T-cell (primary cell): ENCODE measurements at regions not wholly inside any gene's neighbourhood (a gene's known extent, or its start where the extent isn't known, plus 50 kb on each side); places are given as distances from the start of the nearest gene placed in this dataset.

Experiments used
- ATAC-seq, 4 experiments: fragments of 200-7000 bp in 3 of 4; fragments of 150-1000 bp in 1 of 4; cut with Tn5 transposase; replicated peaks in 1 of 4; 1 replicate in 3 of 4; 2 replicates in 1 of 4; pipeline ENCODE4 v1.10.0; 2021; ENCODE audit warnings: moderate library complexity in 3 of 4, mild to moderate bottlenecking in 2 of 4, moderate number of reproducible peaks in 1 of 4
- CTCF ChIA-PET, 2 donors: fragments of 300-600 bp; sonication (Branson Sonifier 250); formaldehyde crosslinking; loops; one replicate each; lab custom pipeline; 2022; ENCODE audit warnings: antibody characterized with exemption in 2 of 2; lab: Charles Lee
- POLR2A ChIA-PET, 2 donors: fragments of 300-600 bp; sonication (Branson Sonifier 250); formaldehyde crosslinking; loops; one replicate each; lab custom pipeline; 2022; ENCODE audit warnings: antibody characterized with exemption in 2 of 2; lab: Charles Lee
- DNase-seq, 35 experiments: peaks; one replicate each; pipeline versions ENCODE4 v3.0.0 to v3.0.0-alpha.2; 2013 to 2023
- H3K27ac ChIP-seq: one replicate; pipeline ENCODE4 v1.5.1; 2013; ENCODE audit warnings: low read length
- H3K27me3 ChIP-seq, 2 experiments: replicated peaks in 1 of 2; 1 replicate in 1 of 2; 2 replicates in 1 of 2; pipeline versions ENCODE4 v1.6.1 to v1.7.0; 2013; ENCODE audit warnings: low read length in 1 of 2, mixed read lengths in 1 of 2; ENCODE audit not compliant: control insufficient read depth in 2 of 2, insufficient read depth in 2 of 2; ENCODE audit errors: extremely low read depth in 1 of 2
- H3K36me3 ChIP-seq, 2 donors: 1 replicate in 1 of 2; 2 replicates in 1 of 2; pipeline versions ENCODE4 v1.6.1 to v1.7.0; 2013; ENCODE audit warnings: low read length in 1 of 2; ENCODE audit not compliant: control insufficient read depth in 2 of 2, insufficient read depth in 1 of 2; ENCODE audit errors: extremely low read depth in 1 of 2
- H3K4me1 ChIP-seq, 2 experiments: 1 replicate in 1 of 2; 2 replicates in 1 of 2; pipeline versions ENCODE4 v1.6.1 to v1.7.0; 2013; ENCODE audit warnings: low read length in 2 of 2, mixed read lengths in 1 of 2; ENCODE audit not compliant: insufficient read depth in 2 of 2, control insufficient read depth in 1 of 2; ENCODE audit errors: extremely low read depth in 1 of 2
- H3K4me3 ChIP-seq, 2 donors: 1 replicate in 1 of 2; 2 replicates in 1 of 2; pipeline versions ENCODE4 v1.5.1 to v1.7.0; 2013; ENCODE audit warnings: mild to moderate bottlenecking in 2 of 2, low read length in 1 of 2, moderate library complexity in 1 of 2; ENCODE audit not compliant: control insufficient read depth in 1 of 2; ENCODE audit errors: extremely low read depth in 1 of 2
- H3K9me3 ChIP-seq: 2 replicates; pipeline ENCODE4 v1.7.0; 2013
- H3K27ac Mint-ChIP-seq, 2 donors: one replicate each; pipeline ENCODE4 v1.8.0; 2020 to 2021; ENCODE audit warnings: mild to moderate bottlenecking in 2 of 2, mixed read lengths in 2 of 2
- H3K27me3 Mint-ChIP-seq, 2 donors: one replicate each; pipeline ENCODE4 v1.8.0; 2021 to 2022; ENCODE audit warnings: mixed read lengths in 2 of 2
- H3K36me3 Mint-ChIP-seq: one replicate; pipeline ENCODE4 v1.8.0; 2021; ENCODE audit warnings: mixed read lengths
- H3K4me1 Mint-ChIP-seq, 3 donors: one replicate each; pipeline ENCODE4 v1.8.0; 2020 to 2022; ENCODE audit warnings: mixed read lengths in 3 of 3, mild to moderate bottlenecking in 1 of 3
- H3K4me3 Mint-ChIP-seq, 3 donors: one replicate each; pipeline ENCODE4 v1.8.0; 2020 to 2022; ENCODE audit warnings: mild to moderate bottlenecking in 3 of 3, mixed read lengths in 3 of 3, moderate library complexity in 3 of 3
- H3K9me3 Mint-ChIP-seq, 3 donors: one replicate each; pipeline ENCODE4 v1.8.0; 2020 to 2022; ENCODE audit warnings: mixed read lengths in 3 of 3
- WGBS: methylation state at CpG from one replicate; pipeline ENCODE4 v1.1.5; 2013; ENCODE audit warnings: missing lambda C conversion rate; ENCODE audit not compliant: insufficient coverage; 5-methylcytosine and 5-hydroxymethylcytosine counted together

DNA sequence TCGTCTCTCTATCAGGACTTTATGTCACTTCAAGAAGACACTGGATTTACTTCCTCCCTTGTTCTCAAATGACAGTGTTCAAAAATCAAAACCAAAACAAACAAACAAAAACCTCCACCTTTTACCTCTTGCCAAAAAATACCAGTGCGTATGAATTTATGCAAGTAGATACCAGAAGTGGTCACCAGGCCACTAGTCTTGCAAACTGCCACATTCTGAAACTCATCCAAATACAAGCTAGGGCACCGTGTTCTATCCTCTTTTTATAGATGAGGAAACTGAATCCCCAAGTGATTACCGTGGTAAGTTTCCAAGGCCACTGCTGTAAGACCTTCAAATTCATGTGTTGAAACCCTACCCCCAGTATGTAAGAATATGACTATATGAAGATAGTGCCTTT lies 343.9 kb upstream of the KITLG start:
- Mint-ChIP-seq H3K4me3 (no peak overlapping the region), H3K9me3 (no peaks in the 10 kb centered on the region), H3K36me3 (no peaks in the 10 kb centered on the region), H3K27ac (no peak overlapping the region), H3K27me3 (no peaks in the 10 kb centered on the region), H3K4me1 (no peaks in the 10 kb centered on the region)
- POLR2A ChIA-PET, result no interaction called here
- Histone ChIP-seq H3K4me1 (no peaks in the 10 kb centered on the region), H3K9me3 (no peaks in the 10 kb centered on the region), H3K4me3 (no peak overlapping the region), H3K27ac (no peak overlapping the region), H3K27me3 (no peaks in the 10 kb centered on the region), H3K36me3 (no peaks in the 10 kb centered on the region)
- no peak for ATAC-seq
- WGBS, result 81% methylated on average over 2 of the region's 4 CpGs
- DNase-seq, result no peak
- CTCF ChIA-PET, result no interaction called here

DNA sequence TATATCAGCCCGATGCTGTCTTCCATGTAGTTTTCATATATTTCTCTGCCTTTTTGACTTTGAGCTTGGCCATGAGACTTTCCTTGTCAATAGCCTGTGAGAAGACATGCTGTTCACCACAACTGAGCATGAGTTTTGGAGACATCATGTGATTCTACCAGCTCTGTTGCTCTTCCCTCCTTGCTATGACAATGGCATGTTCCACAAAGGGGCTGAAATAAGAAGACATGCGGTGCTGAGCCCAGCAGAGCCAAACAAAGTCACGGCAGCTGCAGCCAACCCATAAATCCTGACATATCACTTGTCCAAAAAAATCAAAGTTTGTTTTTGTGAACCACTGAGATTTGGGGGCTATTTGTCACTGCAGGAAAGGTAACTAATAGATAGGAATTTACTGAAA lies 343.4 kb upstream of the KITLG start:
- no peak overlapping the region for H3K27ac Mint-ChIP-seq
- Histone ChIP-seq H3K4me1 (no peaks in the 10 kb centered on the region), H3K27ac (no peak overlapping the region), H3K4me3 (no peak overlapping the region), H3K27me3 (no peaks in the 10 kb centered on the region), H3K36me3 (no peaks in the 10 kb centered on the region), H3K9me3 (no peaks in the 10 kb centered on the region)
- no peaks in the 10 kb centered on the region for H3K36me3 Mint-ChIP-seq
- H3K4me1 Mint-ChIP-seq, result no peaks in the 10 kb centered on the region
- DNase-seq (no peak), ATAC-seq (no peak)
- CTCF ChIA-PET, result no interaction called here
- H3K4me3 Mint-ChIP-seq, result no peak overlapping the region
- no peaks in the 10 kb centered on the region for H3K27me3 Mint-ChIP-seq
- WGBS, result 86% methylated on average over 1 of the region's 3 CpGs
- POLR2A ChIA-PET, result no interaction called here
- H3K9me3 Mint-ChIP-seq, result no peaks in the 10 kb centered on the region

GRCh38 chr12:88922816-88923215 lies 342.5 kb upstream of the KITLG start:
- no peak overlapping the region for H3K27ac Mint-ChIP-seq
- ChIA-PET POLR2A (no interaction called here), CTCF (no interaction called here)
- H3K27ac ChIP-seq, result no peak overlapping the region
- no peaks in the 10 kb centered on the region for H3K27me3 ChIP-seq
- no peak for DNase-seq
- H3K4me1 Mint-ChIP-seq, result no peaks in the 10 kb centered on the region
- no peaks in the 10 kb centered on the region for H3K4me1 ChIP-seq
- H3K9me3 Mint-ChIP-seq, result no peaks in the 10 kb centered on the region
- H3K36me3 ChIP-seq, result no peaks in the 10 kb centered on the region
- WGBS, result no CpG with 5 or more reads among the region's 1 CpG
- H3K4me3 Mint-ChIP-seq, result no peak overlapping the region
- H3K4me3 ChIP-seq, result no peak overlapping the region
- no peaks in the 10 kb centered on the region for H3K36me3 Mint-ChIP-seq
- H3K9me3 ChIP-seq, result no peaks in the 10 kb centered on the region
- ATAC-seq, result no peak
- no peaks in the 10 kb centered on the region for H3K27me3 Mint-ChIP-seq

GRCh38 chr12:88921890-88922532 lies 341.7 kb upstream of the KITLG start:
- DNase-seq (no peak), ATAC-seq (no peak)
- H3K4me3 ChIP-seq, result no peak overlapping the region
- ChIA-PET CTCF (no interaction called here), POLR2A (no interaction called here)
- H3K36me3 Mint-ChIP-seq, result no peaks in the 10 kb centered on the region
- no peak overlapping the region for H3K27ac Mint-ChIP-seq
- H3K9me3 ChIP-seq, result no peaks in the 10 kb centered on the region
- no peaks in the 10 kb centered on the region for H3K4me1 ChIP-seq
- H3K36me3 ChIP-seq, result no peaks in the 10 kb centered on the region
- H3K4me3 Mint-ChIP-seq, result no peak overlapping the region
- H3K27me3 ChIP-seq, result no peaks in the 10 kb centered on the region
- H3K27me3 Mint-ChIP-seq, result no peaks in the 10 kb centered on the region
- H3K9me3 Mint-ChIP-seq, result no peaks in the 10 kb centered on the region
- no peak overlapping the region for H3K27ac ChIP-seq
- no peaks in the 10 kb centered on the region for H3K4me1 Mint-ChIP-seq
- WGBS, result 67% methylated on average over 3 of the region's 3 CpGs

- H3K4me3 ChIP-seq, result no peak overlapping the region
- Mint-ChIP-seq H3K9me3 (no peaks in the 10 kb centered on the region), H3K27ac (no peak overlapping the region), H3K36me3 (no peaks in the 10 kb centered on the region), H3K27me3 (no peaks in the 10 kb centered on the region), H3K4me1 (no peaks in the 10 kb centered on the region), H3K4me3 (no peak overlapping the region)
- H3K9me3 ChIP-seq, result no peaks in the 10 kb centered on the region
- WGBS, result no CpG with 5 or more reads among the region's 1 CpG
- ATAC-seq (no peak), DNase-seq (no peak)
- CTCF ChIA-PET, result no interaction called here
- no peak overlapping the region for H3K27ac ChIP-seq
- no peaks in the 10 kb centered on the region for H3K4me1 ChIP-seq
- H3K27me3 ChIP-seq, result no peaks in the 10 kb centered on the region
- POLR2A ChIA-PET, result no interaction called here
- no peaks in the 10 kb centered on the region for H3K36me3 ChIP-seq
These were observed 341.2 kb upstream of the KITLG start for GRCh38 chr12:88921434-88921833.

DNA sequence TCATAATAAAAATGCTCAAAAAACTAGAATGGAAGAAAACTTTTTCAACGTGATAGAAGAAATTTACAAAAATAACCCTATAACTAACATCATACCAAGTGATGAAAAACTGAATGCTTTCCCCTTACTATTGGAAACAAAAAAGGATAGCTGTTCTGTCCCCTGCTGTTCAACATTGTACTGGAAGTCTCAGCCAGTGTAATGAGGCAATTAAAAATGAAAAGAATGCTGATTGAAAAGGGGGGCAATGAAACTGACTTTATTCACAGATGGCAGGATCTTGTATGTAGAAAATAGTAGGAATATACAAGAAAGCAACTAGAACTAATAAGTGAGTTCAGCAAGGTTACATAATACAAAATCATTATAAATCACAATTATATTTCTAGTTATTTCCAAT lies 337.9 kb upstream of the KITLG start:
- POLR2A ChIA-PET, result no interaction called here
- CTCF ChIA-PET, result no interaction called here
- DNase-seq (no peak), ATAC-seq (no peak)
- no peaks in the 10 kb centered on the region for H3K36me3 Mint-ChIP-seq
- Histone ChIP-seq H3K4me3 (no peak overlapping the region), H3K27me3 (peaks cover 0 to 9% of the 10 kb centered on the region in 2 experiments), H3K9me3 (no peaks in the 10 kb centered on the region), H3K27ac (no peak overlapping the region), H3K36me3 (no peaks in the 10 kb centered on the region), H3K4me1 (no peaks in the 10 kb centered on the region)
- no peak overlapping the region for H3K27ac Mint-ChIP-seq
- H3K4me1 Mint-ChIP-seq, result no peaks in the 10 kb centered on the region
- peaks cover 6 to 12% (median 9%) of the 10 kb centered on the region in 3 donors for H3K9me3 Mint-ChIP-seq
- no peak overlapping the region for H3K4me3 Mint-ChIP-seq
- WGBS, result no CpG with 5 or more reads among the region's 1 CpG
- H3K27me3 Mint-ChIP-seq, result no peaks in the 10 kb centered on the region

- no peaks in the 10 kb centered on the region for H3K4me1 Mint-ChIP-seq
- ChIA-PET CTCF (no interaction called here), POLR2A (no interaction called here)
- Histone ChIP-seq H3K4me3 (no peak overlapping the region), H3K4me1 (no peaks in the 10 kb centered on the region), H3K36me3 (no peaks in the 10 kb centered on the region), H3K27me3 (peaks cover 0 to 9% of the 10 kb centered on the region in 2 experiments), H3K9me3 (no peaks in the 10 kb centered on the region), H3K27ac (no peak overlapping the region)
- H3K27me3 Mint-ChIP-seq, result no peaks in the 10 kb centered on the region
- ATAC-seq, result no peak
- no peak overlapping the region for H3K27ac Mint-ChIP-seq
- WGBS, result 22% methylated on average over 2 of the region's 2 CpGs
- peaks cover 12 to 21% (median 21%) of the 10 kb centered on the region in 3 donors for H3K9me3 Mint-ChIP-seq
- no peak overlapping the region for H3K4me3 Mint-ChIP-seq
- H3K36me3 Mint-ChIP-seq, result no peaks in the 10 kb centered on the region
- DNase-seq, result no peak
These were observed 334.7 kb upstream of the KITLG start for GRCh38 chr12:88914967-88915366.
